Endothelial cell of umbilical vein (primary cell): ENCODE measurements at regions not wholly inside any gene's neighbourhood (a gene's known extent, or its start where the extent isn't known, plus 50 kb on each side); places are given as distances from the start of the nearest gene placed in this dataset.

ENCODE experiments used
- BruUV-seq: library from RNA; stranded (reverse); fragments of 400-500 nt; replicated peaks from 2 replicates; lab custom pipeline; 2021; lab: Mats Ljungman, UMichigan
- CTCF ChIA-PET: fragments of 300-600, 350-600 bp; sonication (Branson Sonifier 250); formaldehyde crosslinking; loops from one replicate; lab custom pipeline; 2021; ENCODE audit warnings: antibody characterized with exemption, inconsistent platforms; lab: Charles Lee
- POLR2A ChIA-PET: fragments of 300-600, 350-600 bp; sonication (Branson Sonifier 250); formaldehyde crosslinking; loops from one replicate; lab custom pipeline; 2021; ENCODE audit warnings: antibody characterized with exemption, inconsistent platforms; lab: Charles Lee
- DNase-seq: peaks from one replicate; pipeline ENCODE4 v3.0.0-alpha.2; 2011; ENCODE audit warnings: low read depth, low spot score
- FAIRE-seq: peaks from 2 replicates; lab custom pipeline; 2011; peaks lifted over from hg19 to GRCh38; lab: Jason Lieb, UNC
- H2AFZ ChIP-seq: 2 replicates; pipeline ENCODE4 v1.6.0; 2012; ENCODE audit warnings: low read depth, low read length, control low read depth, inconsistent platforms
- H3K27ac ChIP-seq: 2 replicates; pipeline ENCODE4 v1.5.1; 2011; ENCODE audit warnings: low read depth, mild to moderate bottlenecking, control low read depth, low read length, moderate library complexity; ENCODE audit not compliant: insufficient read depth
- H3K27me3 ChIP-seq, 2 experiments: 2 replicates each; pipeline versions ENCODE4 v1.6.0 to v1.6.1; 2011; ENCODE audit warnings: low read length in 2 of 2, mixed read lengths in 1 of 2; ENCODE audit not compliant: control insufficient read depth in 2 of 2, insufficient read depth in 2 of 2
- H3K36me3 ChIP-seq, 2 experiments: 2 replicates in 1 of 2; 3 replicates in 1 of 2; pipeline ENCODE4 v1.5.1; 2011; ENCODE audit warnings: low read length in 2 of 2, mild to moderate bottlenecking in 1 of 2, moderate library complexity in 1 of 2; ENCODE audit not compliant: control insufficient read depth in 2 of 2, insufficient read depth in 2 of 2; ENCODE audit errors: extremely low read depth in 1 of 2
- H3K4me1 ChIP-seq: 3 replicates; pipeline ENCODE4 v1.5.1; 2011; ENCODE audit warnings: mild to moderate bottlenecking, low read length; ENCODE audit not compliant: control insufficient read depth, insufficient read depth; ENCODE audit errors: extremely low read depth
- H3K4me2 ChIP-seq: 2 replicates; pipeline ENCODE4 v1.6.1; 2011; ENCODE audit warnings: low read length, control low read depth, mixed read lengths; ENCODE audit not compliant: insufficient read depth
- H3K4me3 ChIP-seq, 3 experiments: fragments of 200-600 bp in 1 of 3; sonication (generic), shearing (Covaris generic) in 1 of 3; replicated peaks in 1 of 3; 2 replicates each; pipeline ENCODE4 v1.5.1; 2011 to 2016; ENCODE audit warnings: control low read depth in 3 of 3, low read length in 3 of 3, mild to moderate bottlenecking in 2 of 3, inconsistent platforms in 1 of 3, low read depth in 1 of 3, moderate library complexity in 1 of 3; ENCODE audit not compliant: insufficient read depth in 1 of 3
- H3K79me2 ChIP-seq: 2 replicates; pipeline ENCODE4 v1.6.0; 2012; ENCODE audit warnings: low read length, inconsistent platforms; ENCODE audit not compliant: control insufficient read depth, insufficient read depth
- H3K9ac ChIP-seq: replicated peaks from 2 replicates; pipeline ENCODE3; 2011; ENCODE audit warnings: low read length, control low read depth; ENCODE audit not compliant: insufficient read depth; ENCODE audit errors: extremely low read depth
- H3K9me1 ChIP-seq: replicated peaks from 3 replicates; pipeline ENCODE4 v1.6.0; 2011; ENCODE audit warnings: mild to moderate bottlenecking, low read length; ENCODE audit not compliant: control insufficient read depth, insufficient read depth; ENCODE audit errors: extremely low read depth
- H3K9me3 ChIP-seq: replicated peaks from 2 replicates; pipeline ENCODE4 v1.5.1; 2012; ENCODE audit warnings: low read length, inconsistent platforms; ENCODE audit not compliant: control insufficient read depth, insufficient read depth
- H4K20me1 ChIP-seq: replicated peaks from 2 replicates; pipeline ENCODE3; 2011; ENCODE audit warnings: mild to moderate bottlenecking, low read length; ENCODE audit not compliant: control insufficient read depth, insufficient read depth; ENCODE audit errors: extremely low read depth
- CTCF ChIP-seq, 2 donors: IDR thresholded peaks; 1 replicate in 1 of 2; 2 replicates in 1 of 2; pipeline ENCODE4 v1.5.1; 2011; ENCODE audit warnings: low read length in 2 of 2, mild to moderate bottlenecking in 2 of 2, moderate library complexity in 2 of 2, control low read depth in 1 of 2, inconsistent platforms in 1 of 2, low read depth in 1 of 2; ENCODE audit not compliant: insufficient read depth in 1 of 2; ENCODE audit errors: extremely low read depth in 1 of 2
- EZH2 ChIP-seq: IDR thresholded peaks from 2 replicates; pipeline ENCODE4 v1.6.1; 2012; ENCODE audit warnings: borderline replicate concordance, low read depth, mild to moderate bottlenecking, moderate library complexity, low read length, inconsistent platforms; ENCODE audit not compliant: severe bottlenecking
- FOS ChIP-seq: IDR thresholded peaks from 2 replicates; pipeline ENCODE4 v1.6.1; 2011; ENCODE audit warnings: mild to moderate bottlenecking, low read length, moderate library complexity, borderline replicate concordance; ENCODE audit not compliant: insufficient read depth
- GATA2 ChIP-seq: IDR thresholded peaks from 2 replicates; pipeline ENCODE4 v1.7.0; 2011; ENCODE audit warnings: low read depth, mild to moderate bottlenecking, moderate library complexity, mixed read lengths, low read length; ENCODE audit not compliant: insufficient read length, insufficient read depth
- JUN ChIP-seq: IDR thresholded peaks from 2 replicates; pipeline ENCODE4 v1.6.1; 2011; ENCODE audit warnings: borderline replicate concordance, low read depth; ENCODE audit not compliant: insufficient read length, insufficient read depth
- MAX ChIP-seq: IDR thresholded peaks from 2 replicates; pipeline ENCODE4 v1.6.1; 2011; ENCODE audit not compliant: insufficient read depth, insufficient read length
- MYC ChIP-seq: IDR thresholded peaks from one replicate; pipeline ENCODE4 v1.6.1; 2011; ENCODE audit warnings: mild to moderate bottlenecking, low read depth, low read length
- POLR2A ChIP-seq: IDR thresholded peaks from 2 replicates; pipeline ENCODE4 v1.6.1; 2012; ENCODE audit warnings: low read depth, mild to moderate bottlenecking, control low read depth, low read length
- POLR2AphosphoS5 ChIP-seq: IDR thresholded peaks from 2 replicates; pipeline ENCODE4 v1.6.1; 2012; ENCODE audit warnings: low read depth, mild to moderate bottlenecking, control low read depth, low read length, moderate library complexity; ENCODE audit not compliant: insufficient read depth
- dilution Hi-C: fragments of 300-500 bp; cut with MboI; formaldehyde crosslinking; loops from one replicate; pipeline ENCODE4 v1.15.0; 2019; ENCODE audit warnings: low sequenced_read_pairs; ENCODE audit not compliant: extremely low pct_ligation_motif_present
- intact Hi-C: fragments of 100-400 bp; cut with micrococcal nuclease; formaldehyde crosslinking; loops from one replicate; pipeline ENCODE4 v1.10.0; 2022

- CTCF ChIA-PET = no interaction called here
- no peaks in the 10 kb centered on the region for H4K20me1 ChIP-seq
- no peak for DNase-seq
- no peak overlapping the region for H3K27ac ChIP-seq
- no peak overlapping the region for H3K9ac ChIP-seq
- H3K9me1 ChIP-seq = no peaks in the 10 kb centered on the region
- no peaks in the 10 kb centered on the region for H3K27me3 ChIP-seq
- H3K4me2 ChIP-seq = no peak overlapping the region
- intact Hi-C loops = no loop called here
- H3K79me2 ChIP-seq = no peaks in the 10 kb centered on the region
- BruUV-seq = no TSS peak
- H2AFZ ChIP-seq = no peak overlapping the region
- dilution Hi-C loops = no loop called here
- H3K36me3 ChIP-seq = no peaks in the 10 kb centered on the region
- FAIRE-seq = no peak
- H3K9me3 ChIP-seq = no peaks in the 10 kb centered on the region
- no peak overlapping the region for H3K4me3 ChIP-seq
- H3K4me1 ChIP-seq = no peaks in the 10 kb centered on the region
- POLR2A ChIA-PET = no interaction called here
- TF ChIP-seq POLR2A = no peak
- TF ChIP-seq POLR2AphosphoS5 = no peak
- no peak for TF ChIP-seq EZH2
- no peak for TF ChIP-seq CTCF (IDR thresholded peaks at IDR 0.05; ENCODE audit: extremely low read depth in 1 of 2, insufficient read depth in 1 of 2, low read depth in 1 of 2, low read length in 2 of 2)
- no peak for TF ChIP-seq MYC
- TF ChIP-seq GATA2 = no peak
- TF ChIP-seq JUN = no peak
- TF ChIP-seq MAX = no peak
- no peak for TF ChIP-seq FOS
Measured at GRCh38 chr2:48227617-48228344, 86.7 kb upstream of the FOXN2 start.
